K562 (cell line): ENCODE measurements at regions not wholly inside any gene's neighbourhood (a gene's known extent, or its start where the extent isn't known, plus 50 kb on each side); places are given as distances from the start of the nearest gene placed in this dataset.

Experiments used
- ARID3A ChIP-seq: IDR thresholded peaks from 2 replicates; pipeline ENCODE4 v1.6.1; 2012; ENCODE audit warnings: low read depth, low read length, improper control_type of control experiment, borderline replicate concordance
- KLF13 ChIP-seq: fragments of 450-650 bp; IDR thresholded peaks from 2 replicates; pipeline ENCODE4 v1.6.1; 2016; ENCODE audit warnings: missing genetic modification characterization, low read depth, mild to moderate bottlenecking, missing compliant biosample characterization, moderate library complexity, borderline replicate concordance
- MAFG ChIP-seq: fragments of 450-650 bp; conservative IDR thresholded peaks from 2 replicates; pipeline ENCODE4 v1.6.1; 2016; ENCODE audit warnings: missing genetic modification characterization, missing compliant biosample characterization
- TAF1 ChIP-seq: IDR thresholded peaks from 2 replicates; pipeline ENCODE4 v1.6.1; 2011; ENCODE audit warnings: mild to moderate bottlenecking, low read length, moderate library complexity; ENCODE audit not compliant: insufficient read depth, control insufficient read depth, severe bottlenecking; ENCODE audit errors: extremely low read depth
- TBP ChIP-seq: optimal IDR thresholded peaks from 2 replicates; pipeline ENCODE3; 2011; ENCODE audit warnings: low read depth, low read length, improper control_type of control experiment
- YY1 ChIP-seq, 3 experiments: IDR thresholded peaks; 2 replicates each; pipeline ENCODE4 v1.6.1; 2011; ENCODE audit warnings: low read length in 2 of 3, mild to moderate bottlenecking in 2 of 3, moderate library complexity in 2 of 3, borderline replicate concordance in 1 of 3, control low read depth in 1 of 3, low read depth in 1 of 3; ENCODE audit not compliant: insufficient read depth in 3 of 3, insufficient replicate concordance in 2 of 3, control insufficient read depth in 1 of 3, insufficient read length in 1 of 3; ENCODE audit errors: extremely low read depth in 1 of 3

GRCh38 chr2:234701841-234702240 is 205.0 kb upstream of the ARL4C start:
- TF ChIP-seq TBP (no peak), KLF13 (tag) (no peak), MAFG (tag) (no peak), TAF1 (no peak), YY1 (IDR thresholded peaks at IDR 0.05; ENCODE audit: borderline replicate concordance in 1 of 3, control insufficient read depth in 1 of 3, extremely low read depth in 1 of 3, insufficient read depth in 3 of 3, insufficient read length in 1 of 3, insufficient replicate concordance in 2 of 3, low read depth in 1 of 3, low read length in 2 of 3) (no peak), ARID3A (no peak)
